ENCODE measurements at regions not wholly inside any gene's neighbourhood (a gene's known extent, or its start where the extent isn't known, plus 50 kb on each side); places are given as distances from the start of the nearest gene placed in this dataset.

- H3K4me3 ChIP-seq (replicated peaks in 1 of 2; ENCODE audit: low read depth in 2 of 2, low read length in 2 of 2), result no peak overlapping the region
- TF ChIP-seq, protein P1, sequence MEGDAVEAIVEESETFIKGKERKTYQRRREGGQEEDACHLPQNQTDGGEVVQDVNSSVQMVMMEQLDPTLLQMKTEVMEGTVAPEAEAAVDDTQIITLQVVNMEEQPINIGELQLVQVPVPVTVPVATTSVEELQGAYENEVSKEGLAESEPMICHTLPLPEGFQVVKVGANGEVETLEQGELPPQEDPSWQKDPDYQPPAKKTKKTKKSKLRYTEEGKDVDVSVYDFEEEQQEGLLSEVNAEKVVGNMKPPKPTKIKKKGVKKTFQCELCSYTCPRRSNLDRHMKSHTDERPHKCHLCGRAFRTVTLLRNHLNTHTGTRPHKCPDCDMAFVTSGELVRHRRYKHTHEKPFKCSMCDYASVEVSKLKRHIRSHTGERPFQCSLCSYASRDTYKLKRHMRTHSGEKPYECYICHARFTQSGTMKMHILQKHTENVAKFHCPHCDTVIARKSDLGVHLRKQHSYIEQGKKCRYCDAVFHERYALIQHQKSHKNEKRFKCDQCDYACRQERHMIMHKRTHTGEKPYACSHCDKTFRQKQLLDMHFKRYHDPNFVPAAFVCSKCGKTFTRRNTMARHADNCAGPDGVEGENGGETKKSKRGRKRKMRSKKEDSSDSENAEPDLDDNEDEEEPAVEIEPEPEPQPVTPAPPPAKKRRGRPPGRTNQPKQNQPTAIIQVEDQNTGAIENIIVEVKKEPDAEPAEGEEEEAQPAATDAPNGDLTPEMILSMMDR (IDR thresholded peaks at IDR 0.05; ENCODE audit: low read depth, low read length), result no peak
- DNase-seq (ENCODE audit: low read depth in 2 of 2), result no peak
Measured at GRCh38 chr2:61634512-61634911, 96.4 kb upstream of the XPO1 start.

DNA sequence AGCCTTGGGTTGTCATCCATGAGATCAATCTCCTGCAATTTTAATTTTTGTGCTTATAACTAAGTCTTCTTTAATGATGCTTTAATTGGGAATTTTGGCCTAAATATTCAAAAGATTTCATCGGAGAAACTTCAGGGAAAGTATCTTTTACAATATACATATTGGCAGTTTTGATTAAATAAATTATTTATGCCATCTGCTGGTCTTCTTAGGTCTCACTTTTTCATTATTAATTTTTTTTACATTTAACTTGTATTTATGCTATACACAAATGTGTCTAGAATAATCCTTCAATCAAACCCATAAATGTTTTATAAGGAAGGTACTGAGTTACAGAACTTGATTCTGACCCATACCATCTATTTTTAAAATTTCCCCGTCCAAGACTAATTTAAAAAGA lies 95.1 kb upstream of the XPO1 start:
- DNase-seq (ENCODE audit: low read depth in 2 of 2), result no peak
- TF ChIP-seq, protein P1 (IDR thresholded peaks at IDR 0.05; ENCODE audit: low read depth, low read length), result no peak

GRCh38 chr2:61632276-61633169 lies 94.4 kb upstream of the XPO1 start:
- TF ChIP-seq, protein P1 (IDR thresholded peaks at IDR 0.05; ENCODE audit: low read depth, low read length), result no peak
- peak in 1 of 2 donors; percentile 31 for DNase-seq (ENCODE audit: low read depth in 2 of 2)
- no peak overlapping the region for H3K4me3 ChIP-seq (replicated peaks in 1 of 2; ENCODE audit: low read depth in 2 of 2, low read length in 2 of 2)

More for the DNA sequence above, 95.1 kb upstream of the XPO1 start:
- no peak overlapping the region for H3K4me3 ChIP-seq (replicated peaks in 1 of 2; ENCODE audit: low read depth in 2 of 2, low read length in 2 of 2)

DNA sequence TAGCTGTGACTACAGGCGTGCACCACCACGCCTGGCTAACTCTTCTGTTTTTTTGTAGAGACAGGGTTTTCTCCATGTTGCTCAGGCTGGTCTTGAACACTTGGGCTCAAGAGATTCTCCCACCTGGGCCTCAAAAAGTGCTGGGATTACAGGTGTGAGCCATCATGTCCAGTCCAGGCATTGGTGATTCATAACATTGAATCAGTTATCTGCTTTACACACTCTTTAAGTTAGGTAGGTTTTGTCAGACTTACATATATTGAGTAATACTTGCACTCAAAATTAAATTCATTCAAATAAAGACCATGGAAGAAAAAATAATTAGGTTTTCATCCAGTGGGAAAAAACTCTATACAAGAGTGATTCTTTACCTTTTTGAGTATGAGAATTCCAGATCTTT lies 93.2 kb upstream of the XPO1 start:
- no peak for DNase-seq (ENCODE audit: low read depth in 2 of 2)
- no peak overlapping the region for H3K4me3 ChIP-seq (replicated peaks in 1 of 2; ENCODE audit: low read depth in 2 of 2, low read length in 2 of 2)
- TF ChIP-seq, protein P1 (IDR thresholded peaks at IDR 0.05; ENCODE audit: low read depth, low read length), result no peak

DNA sequence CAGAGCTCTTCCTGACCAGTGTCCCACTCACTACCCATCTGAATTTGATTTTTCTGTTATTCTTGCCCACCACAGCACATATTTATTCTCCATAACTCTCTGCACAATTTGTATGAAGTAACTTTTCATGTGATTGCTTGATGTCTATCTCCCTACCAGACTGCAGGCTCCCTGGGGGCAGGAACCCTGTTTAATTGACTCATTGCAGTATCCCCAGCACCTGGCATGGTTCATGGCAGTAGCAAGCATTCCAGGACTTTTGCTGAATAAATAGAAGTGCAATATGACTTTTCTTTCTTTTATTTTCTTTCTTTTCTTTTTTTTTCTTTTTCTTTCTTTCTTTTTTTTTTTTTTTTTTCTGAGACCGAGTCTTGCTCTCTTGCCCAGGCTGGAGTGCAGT lies 88.7 kb upstream of the XPO1 start:
- no peak for DNase-seq (ENCODE audit: low read depth in 2 of 2)
- no peak overlapping the region for H3K4me3 ChIP-seq (replicated peaks in 1 of 2; ENCODE audit: low read depth in 2 of 2, low read length in 2 of 2)
- TF ChIP-seq, protein P1 (IDR thresholded peaks at IDR 0.05; ENCODE audit: low read depth, low read length), result no peak

GRCh38 chr2:61623747-61624146 lies 85.6 kb upstream of the XPO1 start:
- no peak for DNase-seq (ENCODE audit: low read depth in 2 of 2)
- H3K4me3 ChIP-seq (replicated peaks in 1 of 2; ENCODE audit: low read depth in 2 of 2, low read length in 2 of 2), result no peak overlapping the region
- TF ChIP-seq, protein P1 (IDR thresholded peaks at IDR 0.05; ENCODE audit: low read depth, low read length), result no peak

Measured in cardiac fibroblast (primary cell).